Left lung (tissue), 4 donors: ENCODE measurements at regions not wholly inside any gene's neighbourhood (a gene's known extent, or its start where the extent isn't known, plus 50 kb on each side); places are given as distances from the start of the nearest gene placed in this dataset.

Experiments used
- ATAC-seq: fragments of 200-7000 bp; cut with Tn5 transposase; one replicate; pipeline ENCODE4 v1.9.1; 2020; ENCODE audit warnings: moderate library complexity
- DNase-seq, 4 donors: peaks; one replicate each; pipeline ENCODE4 v3.0.0-alpha.2; 2013 to 2020
- H3K27ac ChIP-seq, 2 donors: fragments of 200-600 bp; sonication (generic) in 1 of 2; one replicate each; pipeline versions ENCODE4 v1.5.0 to v1.8.0; 2020 to 2021
- H3K27me3 ChIP-seq, 2 donors: fragments of 200-600 bp; sonication (generic) in 1 of 2; one replicate each; pipeline versions ENCODE4 v1.5.0 to v1.8.0; 2020 to 2021
- H3K36me3 ChIP-seq, 2 donors: fragments of 200-600 bp; sonication (generic) in 1 of 2; one replicate each; pipeline versions ENCODE4 v1.5.0 to v1.8.0; 2020 to 2021
- H3K4me1 ChIP-seq, 2 donors: fragments of 200-600 bp; one replicate each; pipeline ENCODE4 v1.8.0; 2021
- H3K4me3 ChIP-seq, 2 donors: fragments of 200-600 bp; sonication (generic) in 1 of 2; one replicate each; pipeline versions ENCODE4 v1.5.0 to v1.8.0; 2020 to 2021; ENCODE audit warnings: mild to moderate bottlenecking in 1 of 2
- H3K9me3 ChIP-seq, 2 donors: fragments of 200-600 bp; sonication (generic) in 1 of 2; one replicate each; pipeline versions ENCODE4 v1.5.0 to v1.8.0; 2020 to 2021
- intact Hi-C, 2 donors: fragments of 100-400 bp; cut with DNase I; formaldehyde crosslinking; loops; one replicate each; pipeline versions ENCODE4 v1.11.2 to v1.14.2; 2022
- TF ChIP-seq, protein P1 (sequence below), 2 donors: fragments of 200-600 bp; sonication (generic) in 1 of 2; IDR thresholded peaks; one replicate each; pipeline versions ENCODE4 v1.5.0 to v1.8.0; 2021; ENCODE audit warnings: antibody characterized with exemption in 2 of 2
- donor health status: DM: no; HTN: yes; CAD: no.
- donor health status: DM: no; HTN: no; CAD: no.

- Histone ChIP-seq H3K36me3 (no peaks in the 10 kb centered on the region), H3K4me3 (no peak overlapping the region), H3K27ac (no peak overlapping the region), H3K4me1 (no peaks in the 10 kb centered on the region), H3K27me3 (no peaks in the 10 kb centered on the region), H3K9me3 (no peaks in the 10 kb centered on the region)
- peak in 2 of 4 donors; percentile 7 to 8 for DNase-seq
- ATAC-seq: no peak
- intact Hi-C loops: no loop called here
- TF ChIP-seq, protein P1, sequence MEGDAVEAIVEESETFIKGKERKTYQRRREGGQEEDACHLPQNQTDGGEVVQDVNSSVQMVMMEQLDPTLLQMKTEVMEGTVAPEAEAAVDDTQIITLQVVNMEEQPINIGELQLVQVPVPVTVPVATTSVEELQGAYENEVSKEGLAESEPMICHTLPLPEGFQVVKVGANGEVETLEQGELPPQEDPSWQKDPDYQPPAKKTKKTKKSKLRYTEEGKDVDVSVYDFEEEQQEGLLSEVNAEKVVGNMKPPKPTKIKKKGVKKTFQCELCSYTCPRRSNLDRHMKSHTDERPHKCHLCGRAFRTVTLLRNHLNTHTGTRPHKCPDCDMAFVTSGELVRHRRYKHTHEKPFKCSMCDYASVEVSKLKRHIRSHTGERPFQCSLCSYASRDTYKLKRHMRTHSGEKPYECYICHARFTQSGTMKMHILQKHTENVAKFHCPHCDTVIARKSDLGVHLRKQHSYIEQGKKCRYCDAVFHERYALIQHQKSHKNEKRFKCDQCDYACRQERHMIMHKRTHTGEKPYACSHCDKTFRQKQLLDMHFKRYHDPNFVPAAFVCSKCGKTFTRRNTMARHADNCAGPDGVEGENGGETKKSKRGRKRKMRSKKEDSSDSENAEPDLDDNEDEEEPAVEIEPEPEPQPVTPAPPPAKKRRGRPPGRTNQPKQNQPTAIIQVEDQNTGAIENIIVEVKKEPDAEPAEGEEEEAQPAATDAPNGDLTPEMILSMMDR (IDR thresholded peaks at IDR 0.05): no peak
Observed at GRCh38 chrX:20913760-20914159, 460.5 kb upstream of the CNKSR2 start.

DNA sequence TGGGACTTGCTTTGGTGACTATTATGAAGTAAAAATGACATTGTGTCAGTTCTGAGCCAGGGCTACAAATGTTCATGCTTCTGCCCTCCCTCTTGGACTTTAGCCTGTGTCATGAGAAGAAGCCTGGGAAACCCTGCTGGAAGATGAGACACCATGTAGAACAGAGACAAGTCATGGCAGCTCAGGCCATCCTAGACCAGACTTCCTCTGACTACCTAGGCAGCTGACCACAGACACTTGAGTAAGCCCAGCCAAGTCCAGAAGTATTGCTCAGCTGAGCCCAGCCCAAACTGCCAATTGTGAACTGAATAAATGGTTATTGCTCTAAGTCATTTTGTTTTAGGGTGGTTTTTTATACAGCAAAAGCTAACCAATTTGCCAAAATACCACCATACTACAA, 467.6 kb upstream of the CNKSR2 start:
- ATAC-seq (no peak), DNase-seq (no peak)
- no peaks in the 10 kb centered on the region for H3K36me3 ChIP-seq
- no peaks in the 10 kb centered on the region for H3K27me3 ChIP-seq
- no peaks in the 10 kb centered on the region for H3K4me1 ChIP-seq
- TF ChIP-seq, protein P1 (IDR thresholded peaks at IDR 0.05): no peak
- no peaks in the 10 kb centered on the region for H3K9me3 ChIP-seq
- H3K27ac ChIP-seq: no peak overlapping the region
- intact Hi-C loops: no loop called here
- H3K4me3 ChIP-seq: no peak overlapping the region

DNA sequence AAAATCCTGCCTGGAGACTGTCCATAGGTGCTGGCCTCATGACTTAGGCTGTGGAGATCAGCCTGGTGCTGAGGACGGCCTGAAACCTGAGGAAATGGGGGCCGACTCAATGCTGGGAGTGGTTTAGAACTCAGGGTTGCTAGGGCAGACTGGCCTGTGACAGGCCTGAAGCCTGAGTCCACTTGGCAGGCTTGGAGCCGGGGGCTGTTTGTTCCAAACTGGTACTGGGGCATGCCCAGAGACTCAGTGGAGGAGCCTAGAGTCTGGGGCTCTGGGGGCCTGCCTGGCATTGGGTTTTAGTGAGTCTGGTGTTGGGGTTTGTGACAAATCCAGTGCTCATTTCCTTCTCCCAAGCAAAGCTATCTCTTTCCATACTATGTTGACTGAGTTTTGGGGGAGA, 489.7 kb upstream of the CNKSR2 start:
- TF ChIP-seq, protein P1 (IDR thresholded peaks at IDR 0.05): no peak
- H3K4me3 ChIP-seq: no peak overlapping the region
- intact Hi-C loops: no loop called here
- H3K4me1 ChIP-seq: no peaks in the 10 kb centered on the region
- no peak for DNase-seq
- no peak for ATAC-seq
- peaks cover 0 to 15% of the 10 kb centered on the region in 2 donors for H3K9me3 ChIP-seq
- H3K27ac ChIP-seq: no peak overlapping the region
- H3K27me3 ChIP-seq: no peaks in the 10 kb centered on the region
- H3K36me3 ChIP-seq: no peaks in the 10 kb centered on the region

DNA sequence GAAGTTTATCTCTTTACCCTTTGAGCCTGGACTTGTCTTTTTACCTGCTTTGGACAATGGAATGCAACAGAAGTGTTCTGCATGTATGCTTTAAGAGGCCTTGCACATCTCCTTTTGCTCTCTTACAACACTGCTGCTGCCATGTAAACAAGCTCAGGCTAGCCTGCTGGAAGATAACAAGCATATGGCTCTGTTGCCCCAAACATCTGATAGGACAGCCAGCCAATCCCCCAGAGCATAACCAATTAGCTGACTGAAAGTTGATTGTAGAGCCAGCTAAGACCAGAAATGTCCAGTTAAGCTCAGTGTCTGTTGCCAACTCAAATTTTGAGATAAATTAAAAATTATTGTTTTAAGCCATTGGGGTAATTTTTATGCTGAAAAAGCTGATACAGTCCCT, 510.6 kb upstream of the CNKSR2 start:
- Histone ChIP-seq H3K36me3 (no peaks in the 10 kb centered on the region), H3K9me3 (peaks cover 0 to 15% of the 10 kb centered on the region in 2 donors), H3K4me1 (no peaks in the 10 kb centered on the region), H3K27ac (no peak overlapping the region), H3K4me3 (no peak overlapping the region), H3K27me3 (no peaks in the 10 kb centered on the region)
- DNase-seq (peak in 1 of 4 donors; percentile 26), ATAC-seq (no peak)
- intact Hi-C loops: no loop called here
- TF ChIP-seq, protein P1 (IDR thresholded peaks at IDR 0.05): no peak

GRCh38 chrX:20861113-20861512, 513.1 kb upstream of the CNKSR2 start:
- no peak for ATAC-seq
- Histone ChIP-seq H3K4me1 (no peaks in the 10 kb centered on the region), H3K4me3 (no peak overlapping the region), H3K27ac (no peak overlapping the region), H3K27me3 (no peaks in the 10 kb centered on the region), H3K36me3 (no peaks in the 10 kb centered on the region), H3K9me3 (peaks cover 0 to 15% of the 10 kb centered on the region in 2 donors)
- DNase-seq: no peak
- intact Hi-C loops: no loop called here
- TF ChIP-seq, protein P1 (IDR thresholded peaks at IDR 0.05): no peak
